HG03565 (cell line): ENCODE measurements at regions not wholly inside any gene's neighbourhood (a gene's known extent, or its start where the extent isn't known, plus 50 kb on each side); places are given as distances from the start of the nearest gene placed in this dataset.
"Not testable (repeated sequence)": the region's sequence is repeated elsewhere in the genome, so short reads cannot be mapped to it uniquely, and the experiment has no call there.

ENCODE experiments used
- ATAC-seq: cut with Tn5 transposase; IDR thresholded peaks from one replicate; pipeline ENCODE4 v1.9.1; 2021; ENCODE audit warnings: mild to moderate bottlenecking, moderate library complexity; ENCODE audit not compliant: unreplicated experiment

- no peak for ATAC-seq
These were observed 667.9 kb upstream of the NR2F2 start for GRCh38 chr15:95662638-95663037.

DNA sequence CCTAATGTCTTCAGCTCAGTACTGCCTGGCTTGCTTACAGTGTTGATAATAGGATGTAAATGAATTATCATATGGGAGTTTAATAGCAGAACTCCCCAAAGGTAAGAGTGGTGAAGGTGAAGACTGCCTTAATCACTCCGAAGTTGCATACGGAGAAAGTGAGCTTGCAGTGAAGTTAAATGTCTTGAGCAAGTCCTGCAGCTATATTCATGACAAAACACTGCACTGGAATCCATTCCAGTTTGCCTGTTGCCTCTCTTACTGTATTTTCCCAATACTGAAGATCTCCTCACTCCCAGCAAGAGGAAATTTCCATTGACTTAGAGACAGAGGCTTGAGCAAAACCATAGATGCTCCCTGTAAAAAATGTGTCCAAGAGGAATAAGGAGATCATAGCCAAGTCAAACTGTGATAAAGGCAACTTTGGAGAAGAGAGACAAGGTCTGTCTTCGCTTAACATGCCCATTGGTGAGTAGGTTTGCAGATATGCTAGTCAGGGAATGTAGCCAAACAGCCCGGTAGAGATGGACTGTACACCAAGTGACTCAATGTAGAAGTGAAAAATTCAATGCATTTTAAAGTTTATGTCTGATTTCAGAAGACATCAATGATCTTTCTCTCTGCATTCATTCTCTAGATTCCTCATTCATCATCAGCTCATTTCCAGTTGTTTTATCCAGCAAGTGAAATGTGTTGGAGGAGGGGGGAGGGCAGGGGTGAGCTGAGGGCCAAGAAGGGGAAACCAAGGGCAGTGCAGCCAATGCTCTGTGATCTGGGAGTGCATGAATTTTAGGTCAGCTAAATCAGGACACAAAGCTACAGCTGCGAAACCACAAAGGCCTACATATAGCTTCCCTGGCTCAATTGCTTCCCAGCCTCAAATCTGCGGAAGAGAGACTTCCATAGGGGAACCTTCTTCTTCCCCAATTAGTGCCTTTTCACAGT lies 667.1 kb upstream of the NR2F2 start:
- no peak for ATAC-seq

DNA sequence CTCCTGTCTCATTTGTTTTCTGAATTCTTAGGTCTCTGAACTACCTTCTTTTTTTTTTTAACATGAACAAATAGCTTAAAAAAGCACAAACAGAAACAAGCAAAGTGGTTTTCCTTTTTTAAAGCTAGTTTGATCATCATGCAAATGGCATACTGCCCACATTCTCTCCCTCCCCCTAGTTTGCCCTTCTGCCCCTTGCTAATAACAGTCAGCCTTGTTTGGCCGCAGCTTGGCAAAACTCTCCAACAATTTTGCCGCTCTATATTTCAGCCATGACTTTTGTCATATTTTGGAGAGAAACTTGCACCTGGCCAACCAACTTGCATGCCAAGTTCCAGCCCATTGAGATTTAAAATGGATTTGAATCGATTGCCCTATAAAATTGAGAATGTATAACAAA lies 666.0 kb upstream of the NR2F2 start:
- no peak for ATAC-seq

DNA sequence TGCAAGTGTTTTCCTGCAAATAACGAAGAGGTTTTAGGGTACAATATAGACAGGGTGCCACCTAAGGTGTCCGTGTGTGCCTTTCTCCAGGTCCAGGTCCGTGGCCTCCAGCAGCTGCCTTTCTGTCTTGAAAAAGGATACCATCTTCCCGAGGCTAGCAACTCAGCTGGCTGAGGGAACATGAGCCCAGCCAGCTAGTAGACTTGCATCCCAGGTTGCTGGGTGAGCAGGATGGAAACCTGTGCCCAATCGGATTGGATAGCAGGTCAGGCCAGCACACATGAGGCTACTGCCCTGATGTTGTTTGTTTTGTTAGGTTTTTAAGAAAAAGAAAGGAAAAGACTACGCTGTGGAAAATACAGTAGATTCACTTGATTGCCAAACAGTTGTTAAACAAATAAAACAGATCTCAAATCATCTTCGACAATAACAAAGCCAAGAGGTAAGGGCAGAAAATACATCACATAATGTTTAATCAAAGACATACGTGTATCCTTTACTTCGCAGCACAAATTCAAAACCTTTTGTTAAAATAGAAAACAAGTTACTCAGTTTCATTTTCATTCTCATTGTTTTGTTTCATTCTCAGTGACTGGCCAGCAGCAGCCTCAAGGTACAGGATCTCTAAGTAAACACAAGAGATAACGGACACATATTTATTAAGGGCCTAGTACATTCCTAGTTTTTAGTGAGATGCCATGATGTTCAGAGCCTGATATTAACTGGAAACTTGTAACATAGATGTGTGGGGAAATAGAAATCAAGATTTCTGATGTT lies 661.2 kb upstream of the NR2F2 start:
- peak; percentile 57 for ATAC-seq

GRCh38 chr15:95674031-95674430 lies 656.5 kb upstream of the NR2F2 start:
- ATAC-seq = no peak

GRCh38 chr15:95676500-95676899 lies 654.0 kb upstream of the NR2F2 start:
- no peak for ATAC-seq

DNA sequence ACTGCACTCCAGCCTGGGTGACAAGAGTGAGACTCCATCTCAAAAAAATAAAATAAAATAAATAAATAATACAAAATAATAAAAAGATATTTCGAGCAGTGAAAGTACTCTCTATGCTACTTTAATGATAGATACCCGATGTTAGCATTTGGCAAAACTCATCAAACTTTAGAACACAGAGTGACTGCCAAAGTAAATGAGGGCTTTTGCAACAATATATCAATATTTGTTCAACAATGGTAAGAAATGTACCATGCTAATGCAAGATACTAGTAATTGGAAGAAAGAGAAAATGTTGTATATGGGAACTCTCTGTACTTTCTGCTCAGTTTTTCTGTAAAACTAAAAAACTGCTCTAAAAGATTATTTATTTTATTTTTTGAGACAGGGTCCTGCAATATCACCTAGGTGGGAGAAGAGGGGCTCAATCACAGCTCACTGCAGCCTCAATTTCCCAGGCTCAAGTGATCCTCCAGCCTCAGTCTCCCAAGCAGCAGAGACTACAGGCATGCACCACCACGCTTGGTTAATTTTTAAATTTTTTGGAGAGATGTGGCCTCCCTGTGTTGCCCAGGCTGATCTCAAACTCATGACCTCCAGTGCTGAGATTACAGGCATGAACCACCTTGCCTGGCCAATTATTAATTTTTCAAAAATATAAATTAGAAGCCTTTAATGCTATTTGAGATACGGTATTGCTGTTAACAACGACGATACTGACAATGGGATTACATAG lies 650.5 kb upstream of the NR2F2 start:
- ATAC-seq = no peak

- no peak for ATAC-seq
These were observed 649.8 kb upstream of the NR2F2 start for GRCh38 chr15:95680728-95681127.

- ATAC-seq = no peak
These were observed 648.5 kb upstream of the NR2F2 start for GRCh38 chr15:95681836-95682544.

- ATAC-seq = no peak
These were observed 646.4 kb upstream of the NR2F2 start for GRCh38 chr15:95684126-95684525.

- no peak for ATAC-seq
These were observed 645.8 kb upstream of the NR2F2 start for GRCh38 chr15:95684693-95685115.

DNA sequence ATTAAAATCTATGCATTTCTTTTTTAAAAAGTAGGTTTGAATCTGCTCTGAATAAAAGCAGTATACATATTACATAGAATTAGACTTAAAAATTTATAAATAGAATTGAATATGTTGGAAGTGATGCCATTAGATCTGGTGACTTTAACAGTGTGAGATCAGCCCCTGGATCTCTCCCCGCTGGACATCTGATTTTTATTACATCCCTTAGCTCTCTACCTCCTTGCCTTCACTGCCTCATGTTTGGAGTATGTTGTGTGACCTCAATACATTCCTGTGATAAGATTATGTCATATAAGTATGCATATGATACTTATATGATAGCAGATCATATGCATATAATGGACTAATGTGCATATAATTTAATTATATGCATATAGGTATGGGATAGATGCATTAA lies 643.4 kb upstream of the NR2F2 start:
- no peak for ATAC-seq

GRCh38 chr15:95687686-95688085 lies 642.8 kb upstream of the NR2F2 start:
- ATAC-seq = no peak

DNA sequence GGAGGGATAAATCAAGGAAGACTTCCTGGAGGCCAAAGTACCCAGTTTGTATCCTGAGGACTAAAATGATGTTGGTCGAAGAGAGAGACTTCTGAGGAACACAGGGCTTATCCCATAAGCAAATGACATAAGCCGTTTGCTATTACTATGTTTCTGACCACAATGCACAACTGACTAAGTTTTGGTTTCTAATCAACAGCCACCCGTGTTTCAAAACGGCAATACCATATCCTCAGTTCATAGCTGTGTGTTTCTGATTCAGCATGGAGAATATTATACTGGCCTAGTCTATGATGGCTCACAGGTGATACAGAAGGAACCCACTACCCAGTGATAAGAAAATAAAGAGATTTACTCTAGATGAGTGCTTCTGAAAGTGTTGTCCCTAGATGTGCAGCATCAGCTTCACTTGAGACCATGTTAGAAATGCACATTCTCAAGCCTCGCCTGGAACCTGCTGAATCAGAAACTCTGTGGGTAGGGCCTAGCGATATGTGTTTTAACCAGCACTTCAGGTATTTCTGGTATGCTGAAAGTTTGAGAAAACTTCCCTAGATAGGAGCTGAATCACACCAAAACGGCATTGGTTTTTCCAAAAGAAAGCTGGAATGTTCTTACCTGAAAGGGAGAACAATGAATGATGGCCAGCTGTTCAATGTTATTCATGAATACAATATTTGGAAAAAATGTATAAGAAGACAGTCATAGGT lies 639.7 kb upstream of the NR2F2 start:
- peak; percentile 80 for ATAC-seq

- ATAC-seq = no peak
These were observed 636.6 kb upstream of the NR2F2 start for GRCh38 chr15:95693917-95694316.

- ATAC-seq = no peak
These were observed 632.3 kb upstream of the NR2F2 start for GRCh38 chr15:95698230-95698629.

DNA sequence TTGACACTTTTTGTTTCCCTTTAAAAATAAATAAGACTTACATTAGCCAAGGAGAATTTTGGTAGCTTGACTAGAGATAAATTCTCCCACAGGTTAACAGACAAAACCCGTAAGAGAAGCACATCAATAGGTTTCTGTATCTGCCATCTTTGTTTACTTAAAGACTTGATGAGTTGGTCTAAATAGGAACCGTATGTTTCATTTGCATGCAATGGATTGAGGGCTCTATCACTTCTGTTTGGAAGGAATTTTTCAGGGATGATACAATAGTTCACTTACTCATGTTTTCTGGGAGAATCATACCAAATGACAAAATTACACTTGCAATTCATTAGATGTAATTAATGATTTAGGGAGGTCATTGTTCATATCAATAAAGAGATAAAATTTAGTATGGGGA lies 631.5 kb upstream of the NR2F2 start:
- ATAC-seq = no peak

DNA sequence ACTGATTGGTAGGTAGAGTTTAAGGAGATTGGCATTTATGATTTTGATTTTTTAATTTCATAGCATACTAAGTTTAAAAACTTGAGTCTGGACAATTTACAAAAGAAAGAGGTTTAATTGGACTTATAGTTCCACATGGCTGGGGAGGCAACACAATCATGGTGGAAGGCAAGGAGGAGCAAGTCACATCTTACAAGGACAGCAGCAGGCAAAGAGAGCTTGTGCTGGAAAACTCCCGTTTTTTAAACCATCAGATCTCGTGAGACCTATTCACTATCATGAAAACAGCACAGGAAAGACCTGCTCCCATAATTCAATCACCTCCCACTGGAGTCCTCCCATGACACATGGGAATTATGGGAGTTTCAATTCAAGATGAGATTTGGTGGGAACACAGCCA lies 630.9 kb upstream of the NR2F2 start:
- ATAC-seq = no peak

- ATAC-seq = not testable (repeated sequence)
These were observed 629.8 kb upstream of the NR2F2 start for GRCh38 chr15:95700692-95701091.

DNA sequence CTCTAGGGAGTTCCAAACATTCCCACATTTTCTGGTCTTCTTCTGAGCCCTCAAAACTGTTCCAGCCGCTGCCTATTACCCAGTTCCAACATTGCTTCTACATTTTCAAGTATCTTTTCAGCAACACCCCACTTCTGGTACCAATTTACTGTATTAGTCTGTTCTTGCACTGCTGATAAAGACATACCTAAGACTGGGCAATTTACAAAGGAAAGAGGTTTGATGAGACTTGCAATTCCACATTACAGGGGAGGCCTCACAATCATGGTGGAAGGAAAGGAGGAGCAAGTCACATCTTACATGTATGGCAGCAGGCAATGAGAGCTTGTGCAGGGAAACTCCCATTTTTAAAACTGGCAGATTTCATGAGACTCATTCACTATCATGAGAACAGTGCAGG lies 629.1 kb upstream of the NR2F2 start:
- no peak for ATAC-seq
